ENCODE measurements at regions not wholly inside any gene's neighbourhood (a gene's known extent, or its start where the extent isn't known, plus 50 kb on each side); places are given as distances from the start of the nearest gene placed in this dataset.
A peak's percentile ranks its signal among the peaks of the same experiment; 100 is the strongest.
"Not testable (repeated sequence)": the region's sequence is repeated elsewhere in the genome, so short reads cannot be mapped to it uniquely, and the experiment has no call there.

GRCh38 chr22:49475253-49475652 lies 352.4 kb downstream of the BRD1 start:
- FAIRE-seq (no peak), DNase-seq (ENCODE audit: insufficient read length, low spot score) (no peak)

GRCh38 chr22:49473286-49473685 lies 354.4 kb downstream of the BRD1 start:
- FAIRE-seq (no peak), DNase-seq (ENCODE audit: insufficient read length, low spot score) (no peak)

GRCh38 chr22:49470741-49471503 lies 356.8 kb downstream of the BRD1 start:
- no peak for FAIRE-seq
- no peak for DNase-seq (ENCODE audit: insufficient read length, low spot score)

GRCh38 chr22:49469896-49470740 lies 357.6 kb downstream of the BRD1 start:
- no peak for DNase-seq (ENCODE audit: insufficient read length, low spot score)
- no peak for FAIRE-seq

GRCh38 chr22:49468487-49469198 lies 359.0 kb downstream of the BRD1 start:
- DNase-seq (ENCODE audit: insufficient read length, low spot score) (no peak), FAIRE-seq (no peak)

GRCh38 chr22:49466878-49467595 lies 360.6 kb downstream of the BRD1 start:
- DNase-seq (ENCODE audit: insufficient read length, low spot score) = no peak
- no peak for FAIRE-seq

GRCh38 chr22:49464037-49464436 lies 363.6 kb downstream of the BRD1 start:
- DNase-seq (ENCODE audit: insufficient read length, low spot score) (no peak), FAIRE-seq (no peak)

GRCh38 chr22:49462795-49463194 lies 364.9 kb downstream of the BRD1 start:
- DNase-seq (ENCODE audit: insufficient read length, low spot score) (no peak), FAIRE-seq (no peak)

- FAIRE-seq = no peak
- no peak for DNase-seq (ENCODE audit: insufficient read length, low spot score)
These were observed 365.4 kb downstream of the BRD1 start for GRCh38 chr22:49462291-49462690.

GRCh38 chr22:49461674-49462073 lies 366.0 kb downstream of the BRD1 start:
- DNase-seq (ENCODE audit: insufficient read length, low spot score) = no peak
- no peak for FAIRE-seq

- FAIRE-seq (no peak), DNase-seq (ENCODE audit: insufficient read length, low spot score) (no peak)
These were observed 366.9 kb downstream of the BRD1 start for GRCh38 chr22:49460592-49461281.

GRCh38 chr22:49460091-49460490 lies 367.6 kb downstream of the BRD1 start:
- FAIRE-seq = no peak
- DNase-seq (ENCODE audit: insufficient read length, low spot score) = no peak

GRCh38 chr22:49458708-49459099 lies 369.0 kb downstream of the BRD1 start:
- DNase-seq (ENCODE audit: insufficient read length, low spot score) = no peak
- FAIRE-seq = no peak

- DNase-seq (ENCODE audit: insufficient read length, low spot score) = no peak
- peak; percentile 76 for FAIRE-seq
These were observed 369.5 kb downstream of the BRD1 start for GRCh38 chr22:49457946-49458707.

- no peak for FAIRE-seq
These were observed 370.5 kb downstream of the BRD1 start for GRCh38 chr22:49457146-49457545.

GRCh38 chr22:49455595-49455994 lies 372.1 kb downstream of the BRD1 start:
- FAIRE-seq (no peak), DNase-seq (ENCODE audit: insufficient read length, low spot score) (no peak)

More at GRCh38 chr22:49457146-49457545, 370.5 kb downstream of the BRD1 start:
- no peak for DNase-seq (ENCODE audit: insufficient read length, low spot score)

- no peak for FAIRE-seq
- no peak for DNase-seq (ENCODE audit: insufficient read length, low spot score)
These were observed 372.9 kb downstream of the BRD1 start for GRCh38 chr22:49454726-49455125.

GRCh38 chr22:49453771-49454170 lies 373.9 kb downstream of the BRD1 start:
- FAIRE-seq (no peak), DNase-seq (ENCODE audit: insufficient read length, low spot score) (no peak)

GRCh38 chr22:49453019-49453418 lies 374.7 kb downstream of the BRD1 start:
- not testable (repeated sequence) for FAIRE-seq

More at GRCh38 chr22:49453019-49453418, 374.7 kb downstream of the BRD1 start:
- not testable (repeated sequence) for DNase-seq (ENCODE audit: insufficient read length, low spot score)

Measured in HTR-8/SVneo (cell line).